Osteoblast (primary cell): ENCODE measurements at regions not wholly inside any gene's neighbourhood (a gene's known extent, or its start where the extent isn't known, plus 50 kb on each side); places are given as distances from the start of the nearest gene placed in this dataset.

ENCODE experiments used
- DNase-seq: peaks from one replicate; pipeline ENCODE4 v3.0.0; 2011; ENCODE audit warnings: low spot score, mixed read lengths; ENCODE audit not compliant: insufficient read length; ENCODE audit errors: missing footprints
- H2AFZ ChIP-seq: 2 replicates; pipeline ENCODE4 v1.6.0; 2011; ENCODE audit warnings: mild to moderate bottlenecking, low read length
- H3K27ac ChIP-seq: 2 replicates; pipeline ENCODE4 v1.5.1; 2011; ENCODE audit warnings: mild to moderate bottlenecking, low read depth, low read length, moderate library complexity
- H3K27me3 ChIP-seq: 2 replicates; pipeline ENCODE4 v1.6.0; 2012; ENCODE audit warnings: mild to moderate bottlenecking, control low read depth, inconsistent platforms, low read length, moderate library complexity; ENCODE audit not compliant: insufficient read depth
- H3K36me3 ChIP-seq: 2 replicates; pipeline ENCODE4 v1.5.1; 2011; ENCODE audit warnings: mild to moderate bottlenecking, low read length, control low read depth, moderate library complexity; ENCODE audit not compliant: insufficient read depth
- H3K4me1 ChIP-seq: 2 replicates; pipeline ENCODE4 v1.5.1; 2011; ENCODE audit warnings: mild to moderate bottlenecking, low read length, control low read depth, moderate library complexity; ENCODE audit not compliant: insufficient read depth
- H3K4me2 ChIP-seq: 2 replicates; pipeline ENCODE4 v1.6.0; 2011; ENCODE audit warnings: mild to moderate bottlenecking, low read length; ENCODE audit not compliant: insufficient read depth
- H3K4me3 ChIP-seq: fragments of 200-600 bp; sonication (generic); 3 replicates; pipeline ENCODE4 v1.5.1; 2012; ENCODE audit warnings: mild to moderate bottlenecking, low read length, inconsistent platforms; ENCODE audit not compliant: insufficient read depth
- H3K79me2 ChIP-seq: 2 replicates; pipeline ENCODE4 v1.6.0; 2012; ENCODE audit warnings: mild to moderate bottlenecking, low read length, control low read depth, inconsistent platforms; ENCODE audit not compliant: insufficient read depth
- H3K9me3 ChIP-seq: 2 replicates; pipeline ENCODE4 v1.5.1; 2011; ENCODE audit warnings: low read depth, low read length, control low read depth
- H4K20me1 ChIP-seq: 2 replicates; pipeline ENCODE4 v1.6.0; 2012; ENCODE audit warnings: mild to moderate bottlenecking, low read length, control low read depth; ENCODE audit not compliant: insufficient read depth
- TF ChIP-seq, protein P1 (sequence below): IDR thresholded peaks from 2 replicates; pipeline ENCODE4 v1.5.1; 2011; ENCODE audit warnings: mild to moderate bottlenecking, low read depth, low read length, moderate library complexity; ENCODE audit errors: extremely low read depth

DNA sequence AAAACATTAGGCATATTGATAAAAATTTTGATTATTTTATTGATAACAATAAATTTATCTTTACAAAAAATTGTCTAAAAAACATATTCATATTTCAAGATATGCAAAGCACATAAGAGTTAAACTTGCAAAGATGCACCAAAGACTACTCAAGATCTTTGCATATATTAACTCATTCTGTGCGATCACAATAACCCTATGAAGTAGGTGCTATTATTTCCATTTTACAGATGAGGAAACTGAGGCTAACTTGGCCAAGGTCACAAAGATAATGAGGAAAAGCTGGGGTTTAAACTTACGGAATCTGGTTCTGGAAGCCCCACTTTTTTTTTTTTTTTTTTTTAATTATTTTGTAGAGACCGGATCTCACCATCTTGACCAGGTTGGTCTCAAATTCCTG, 94.4 kb upstream of the SERTAD2 start:
- Histone ChIP-seq H3K4me2 (peak overlapping the region; percentile 99), H3K79me2 (peaks cover 72% of the 10 kb centered on the region), H3K9me3 (no peaks in the 10 kb centered on the region), H2AFZ (no peak overlapping the region), H4K20me1 (no peaks in the 10 kb centered on the region), H3K36me3 (no peaks in the 10 kb centered on the region), H3K4me3 (peak overlapping the region; percentile 93), H3K4me1 (peaks cover 48% of the 10 kb centered on the region), H3K27ac (peak overlapping the region; percentile 91), H3K27me3 (no peaks in the 10 kb centered on the region)
- TF ChIP-seq, protein P1, sequence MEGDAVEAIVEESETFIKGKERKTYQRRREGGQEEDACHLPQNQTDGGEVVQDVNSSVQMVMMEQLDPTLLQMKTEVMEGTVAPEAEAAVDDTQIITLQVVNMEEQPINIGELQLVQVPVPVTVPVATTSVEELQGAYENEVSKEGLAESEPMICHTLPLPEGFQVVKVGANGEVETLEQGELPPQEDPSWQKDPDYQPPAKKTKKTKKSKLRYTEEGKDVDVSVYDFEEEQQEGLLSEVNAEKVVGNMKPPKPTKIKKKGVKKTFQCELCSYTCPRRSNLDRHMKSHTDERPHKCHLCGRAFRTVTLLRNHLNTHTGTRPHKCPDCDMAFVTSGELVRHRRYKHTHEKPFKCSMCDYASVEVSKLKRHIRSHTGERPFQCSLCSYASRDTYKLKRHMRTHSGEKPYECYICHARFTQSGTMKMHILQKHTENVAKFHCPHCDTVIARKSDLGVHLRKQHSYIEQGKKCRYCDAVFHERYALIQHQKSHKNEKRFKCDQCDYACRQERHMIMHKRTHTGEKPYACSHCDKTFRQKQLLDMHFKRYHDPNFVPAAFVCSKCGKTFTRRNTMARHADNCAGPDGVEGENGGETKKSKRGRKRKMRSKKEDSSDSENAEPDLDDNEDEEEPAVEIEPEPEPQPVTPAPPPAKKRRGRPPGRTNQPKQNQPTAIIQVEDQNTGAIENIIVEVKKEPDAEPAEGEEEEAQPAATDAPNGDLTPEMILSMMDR: no peak
- DNase-seq: no peak

DNA sequence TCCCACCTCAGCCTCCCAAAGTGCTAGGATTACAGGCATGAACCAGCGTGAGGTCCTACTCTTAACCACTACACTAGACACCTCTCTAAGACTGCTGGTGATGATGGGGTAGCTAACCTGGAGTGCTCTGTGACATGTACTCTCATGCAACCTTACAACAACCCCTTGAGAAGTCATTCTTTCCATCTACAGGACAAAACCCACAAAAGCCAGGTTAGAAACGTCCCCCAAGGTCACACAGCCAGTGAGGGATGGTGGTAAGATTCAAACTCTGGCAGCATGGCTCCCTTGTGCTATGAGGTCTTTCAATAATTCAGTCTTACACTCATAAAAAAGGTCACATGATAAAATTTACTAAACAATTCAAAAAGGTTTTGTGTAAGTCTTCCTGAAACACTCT, 94.8 kb upstream of the SERTAD2 start:
- H3K36me3 ChIP-seq: no peaks in the 10 kb centered on the region
- H3K9me3 ChIP-seq: no peaks in the 10 kb centered on the region
- peak overlapping the region; percentile 93 for H3K4me3 ChIP-seq
- no peaks in the 10 kb centered on the region for H4K20me1 ChIP-seq
- no peak overlapping the region for H2AFZ ChIP-seq
- TF ChIP-seq, protein P1: no peak
- peaks cover 48% of the 10 kb centered on the region for H3K4me1 ChIP-seq
- peaks cover 68% of the 10 kb centered on the region for H3K79me2 ChIP-seq
- H3K27me3 ChIP-seq: no peaks in the 10 kb centered on the region
- peak overlapping the region; percentile 99 for H3K4me2 ChIP-seq
- H3K27ac ChIP-seq: peak overlapping the region; percentile 91
- DNase-seq: no peak

DNA sequence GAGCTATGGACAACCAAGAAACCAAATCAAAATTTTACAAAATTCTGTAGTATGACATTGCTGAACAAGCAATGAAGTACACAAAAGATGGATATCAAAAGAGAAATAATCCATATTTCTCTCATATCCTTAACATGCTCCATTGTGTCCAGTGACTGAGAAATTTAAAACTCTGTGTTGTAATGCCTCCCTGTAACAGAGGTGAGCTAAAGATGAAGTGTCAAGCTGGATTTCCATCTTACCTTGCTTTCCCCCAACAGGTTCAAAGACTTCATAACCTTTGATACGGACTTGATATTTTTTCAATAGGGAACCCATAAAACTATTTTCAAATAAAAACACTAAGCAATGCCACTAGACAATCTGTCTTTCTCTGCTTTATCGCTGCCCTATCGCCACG, 95.7 kb upstream of the SERTAD2 start:
- Histone ChIP-seq H3K4me3 (peak overlapping the region; percentile 93), H3K36me3 (no peaks in the 10 kb centered on the region), H3K27me3 (no peaks in the 10 kb centered on the region), H4K20me1 (no peaks in the 10 kb centered on the region), H3K79me2 (peaks cover 59% of the 10 kb centered on the region), H3K27ac (peak overlapping the region; percentile 91), H2AFZ (peak overlapping the region; percentile 64), H3K9me3 (no peaks in the 10 kb centered on the region), H3K4me2 (peak overlapping the region; percentile 99), H3K4me1 (peaks cover 48% of the 10 kb centered on the region)
- TF ChIP-seq, protein P1: no peak
- no peak for DNase-seq

DNA sequence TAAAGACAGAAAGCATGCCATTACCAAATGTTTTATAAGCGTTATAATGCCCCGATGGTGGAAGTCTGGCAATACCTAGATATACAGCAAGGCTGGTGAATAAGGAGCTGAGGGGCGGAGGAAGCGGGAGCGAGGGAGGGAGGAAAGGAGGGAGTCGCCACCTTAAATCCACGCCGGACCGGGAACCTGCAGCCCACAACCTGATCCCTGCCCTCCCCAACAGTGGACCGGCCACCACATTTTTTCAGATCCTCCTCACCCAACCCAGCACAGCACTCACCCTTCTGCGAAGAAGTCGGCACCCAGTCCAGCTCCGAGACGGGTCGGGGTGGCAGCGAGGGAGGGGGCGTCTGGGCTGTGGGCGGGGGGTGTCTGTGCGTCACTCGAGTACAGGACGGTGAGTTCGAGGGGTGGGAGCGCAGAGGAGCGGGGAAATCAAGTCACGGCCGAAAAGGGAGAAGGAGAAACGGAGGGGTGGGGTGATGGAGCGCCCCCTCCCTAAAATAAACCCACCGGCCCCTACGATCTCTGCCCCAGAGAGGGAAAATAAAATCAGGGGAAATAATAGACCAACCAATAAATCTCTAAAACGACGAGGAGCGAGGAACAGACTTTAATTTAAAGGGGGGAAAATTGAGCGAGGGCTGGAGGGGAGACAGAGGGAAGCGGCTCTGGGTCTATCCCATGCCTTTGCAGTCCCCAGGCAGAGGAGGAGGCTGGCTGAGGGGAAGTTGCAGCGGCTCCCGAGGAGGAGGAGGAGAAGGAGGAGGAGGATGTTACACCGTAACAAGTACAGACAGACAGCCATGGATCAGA, 96.5 kb upstream of the SERTAD2 start:
- no peaks in the 10 kb centered on the region for H3K9me3 ChIP-seq
- TF ChIP-seq, protein P1: no peak
- peak overlapping the region; percentile 93 for H3K4me3 ChIP-seq
- H3K4me2 ChIP-seq: peak overlapping the region; percentile 99
- no peaks in the 10 kb centered on the region for H3K27me3 ChIP-seq
- H4K20me1 ChIP-seq: no peaks in the 10 kb centered on the region
- peak overlapping the region; percentile 91 for H3K27ac ChIP-seq
- peaks cover 48% of the 10 kb centered on the region for H3K4me1 ChIP-seq
- peaks cover 53% of the 10 kb centered on the region for H3K79me2 ChIP-seq
- peak overlapping the region; percentile 80 for H2AFZ ChIP-seq
- DNase-seq: peak; percentile 87
- H3K36me3 ChIP-seq: no peaks in the 10 kb centered on the region
